NCI-H1105 treated with DMSO at 0.1 percent for 48 hours (cell line): ENCODE measurements at regions not wholly inside any gene's neighbourhood (a gene's known extent, or its start where the extent isn't known, plus 50 kb on each side); places are given as distances from the start of the nearest gene placed in this dataset.

Experiments
- DNase-seq: peaks from one replicate; lab custom pipeline; 2025; lab: John Stamatoyannopoulos, UW

- no peak for DNase-seq
Observed at GRCh38 chr20:24762791-24763350, 186.2 kb upstream of the CST7 start.

GRCh38 chr20:24763386-24764026, 185.6 kb upstream of the CST7 start:
- no peak for DNase-seq

GRCh38 chr20:24764027-24764793, 184.9 kb upstream of the CST7 start:
- DNase-seq: no peak

GRCh38 chr20:24764794-24765202, 184.3 kb upstream of the CST7 start:
- no peak for DNase-seq

GRCh38 chr20:24765316-24766142, 183.5 kb upstream of the CST7 start:
- DNase-seq: no peak

- no peak for DNase-seq
Observed at GRCh38 chr20:24766143-24766527, 182.9 kb upstream of the CST7 start.

- DNase-seq: no peak
Observed at GRCh38 chr20:24766826-24767622, 182.0 kb upstream of the CST7 start.

- no peak for DNase-seq
Observed at GRCh38 chr20:24767623-24768100, 181.4 kb upstream of the CST7 start.

- DNase-seq: no peak
Observed at GRCh38 chr20:24768201-24768636, 180.8 kb upstream of the CST7 start.

- DNase-seq: no peak
Observed at GRCh38 chr20:24768713-24769601, 180.1 kb upstream of the CST7 start.

GRCh38 chr20:24769878-24770627, 179.0 kb upstream of the CST7 start:
- no peak for DNase-seq

- DNase-seq: no peak
Observed at GRCh38 chr20:24770628-24771541, 178.2 kb upstream of the CST7 start.

- no peak for DNase-seq
Observed at GRCh38 chr20:24771542-24772061, 177.5 kb upstream of the CST7 start.

GRCh38 chr20:24772667-24773066, 176.4 kb upstream of the CST7 start:
- DNase-seq: no peak

- DNase-seq: no peak
Observed at GRCh38 chr20:24773168-24773567, 175.9 kb upstream of the CST7 start.

GRCh38 chr20:24773751-24774201, 175.3 kb upstream of the CST7 start:
- no peak for DNase-seq

GRCh38 chr20:24775966-24776365, 173.1 kb upstream of the CST7 start:
- no peak for DNase-seq

- no peak for DNase-seq
Observed at GRCh38 chr20:24776755-24777271, 172.3 kb upstream of the CST7 start.
